HepG2 (cell line): ENCODE measurements at regions not wholly inside any gene's neighbourhood (a gene's known extent, or its start where the extent isn't known, plus 50 kb on each side); places are given as distances from the start of the nearest gene placed in this dataset.
A peak's percentile ranks its signal among the peaks of the same experiment; 100 is the strongest.

ENCODE experiments used
- CAMTA2 ChIP-seq: sonication (generic); formaldehyde crosslinking; IDR thresholded peaks from 2 replicates; pipeline ENCODE4 v1.4.0; 2020; ENCODE audit warnings: mild to moderate bottlenecking, missing genetic modification reagents, borderline replicate concordance
- EHMT2 ChIP-seq: fragments of 200-600 bp; sonication (generic); IDR thresholded peaks from 2 replicates; pipeline ENCODE4 v1.7.0; 2017; ENCODE audit warnings: antibody characterized with exemption, low read depth, low read length, borderline replicate concordance
- JUNB ChIP-seq: sonication (generic); formaldehyde crosslinking; IDR thresholded peaks from 2 replicates; pipeline ENCODE4 v1.8.0; 2022; ENCODE audit warnings: missing genetic modification reagents, mild to moderate bottlenecking, borderline replicate concordance
- MIER3 ChIP-seq: IDR thresholded peaks from 2 replicates; pipeline ENCODE4 v1.6.1; 2016; ENCODE audit warnings: missing compliant biosample characterization, borderline replicate concordance
- NKX3-1 ChIP-seq: sonication (generic); formaldehyde crosslinking; IDR thresholded peaks from 2 replicates; pipeline ENCODE4 v1.5.0; 2020; ENCODE audit warnings: missing genetic modification reagents
- NPAS2 ChIP-seq: sonication (generic); formaldehyde crosslinking; IDR thresholded peaks from 2 replicates; pipeline ENCODE4 v1.8.0; 2022; ENCODE audit warnings: mild to moderate bottlenecking, missing genetic modification reagents, borderline replicate concordance
- RFX3 ChIP-seq: IDR thresholded peaks from 2 replicates; pipeline ENCODE4 v1.6.1; 2016; ENCODE audit warnings: missing biosample characterization, missing genetic modification reagents
- SCMH1 ChIP-seq: sonication (generic); formaldehyde crosslinking; IDR thresholded peaks from 2 replicates; pipeline ENCODE4 v1.9.0; 2021; ENCODE audit warnings: missing genetic modification reagents, mild to moderate bottlenecking, borderline replicate concordance
- SIX1 ChIP-seq: sonication (generic); formaldehyde crosslinking; IDR thresholded peaks from 2 replicates; pipeline ENCODE4 v1.4.0; 2020; ENCODE audit warnings: missing genetic modification reagents, borderline replicate concordance
- SNAPC2 ChIP-seq: sonication (generic); formaldehyde crosslinking; IDR thresholded peaks from 2 replicates; pipeline ENCODE4 v1.8.1; 2022; ENCODE audit warnings: mild to moderate bottlenecking, missing genetic modification reagents
- ZNF235 ChIP-seq: sonication (generic); formaldehyde crosslinking; IDR thresholded peaks from 2 replicates; pipeline ENCODE4 v1.8.1; 2023; ENCODE audit warnings: mild to moderate bottlenecking, missing genetic modification reagents, borderline replicate concordance
- ZNF350 ChIP-seq: sonication (generic); formaldehyde crosslinking; IDR thresholded peaks from 2 replicates; pipeline ENCODE4 v1.4.0; 2020; ENCODE audit warnings: mild to moderate bottlenecking, low read depth, missing genetic modification reagents, borderline replicate concordance
- ZNF543 ChIP-seq: sonication (generic); formaldehyde crosslinking; IDR thresholded peaks from 2 replicates; pipeline ENCODE4 v1.4.0; 2020; ENCODE audit warnings: mild to moderate bottlenecking, missing genetic modification reagents
- ZNF615 ChIP-seq: sonication (generic); formaldehyde crosslinking; IDR thresholded peaks from 2 replicates; pipeline ENCODE4 v1.5.0; 2020; ENCODE audit warnings: mild to moderate bottlenecking, missing genetic modification reagents, borderline replicate concordance
- ZNF652 ChIP-seq: IDR thresholded peaks from 2 replicates; pipeline ENCODE4 v1.6.1; 2016; ENCODE audit warnings: low read depth, borderline replicate concordance
- ZNF766 ChIP-seq: sonication (generic); formaldehyde crosslinking; IDR thresholded peaks from 2 replicates; pipeline ENCODE4 v1.5.0; 2020; ENCODE audit warnings: missing genetic modification reagents, borderline replicate concordance
- ZSCAN25 ChIP-seq: sonication (generic); formaldehyde crosslinking; IDR thresholded peaks from 2 replicates; pipeline ENCODE4 v1.8.0; 2022; ENCODE audit warnings: mild to moderate bottlenecking, missing genetic modification reagents
- ZSCAN29 ChIP-seq: sonication (generic); formaldehyde crosslinking; conservative IDR thresholded peaks from 2 replicates; pipeline ENCODE4 v1.4.0; 2020; ENCODE audit warnings: mild to moderate bottlenecking, missing genetic modification reagents
- TF ChIP-seq, protein P1 (sequence below): sonication (generic); formaldehyde crosslinking; IDR thresholded peaks from 2 replicates; pipeline ENCODE4 v1.4.0; 2020; ENCODE audit warnings: missing genetic modification reagents
- TF ChIP-seq, protein P2 (sequence below): sonication (generic); formaldehyde crosslinking; IDR thresholded peaks from 2 replicates; pipeline ENCODE4 v1.8.0; 2022; ENCODE audit warnings: missing genetic modification reagents, mild to moderate bottlenecking, moderate library complexity, borderline replicate concordance
- TF ChIP-seq, protein P3 (sequence below), 2 experiments: IDR thresholded peaks; 2 replicates each; pipeline ENCODE4 v1.6.1; 2011 to 2012; ENCODE audit warnings: low read length in 2 of 2, borderline replicate concordance in 1 of 2, low read depth in 1 of 2, mild to moderate bottlenecking in 1 of 2, moderate library complexity in 1 of 2

DNA sequence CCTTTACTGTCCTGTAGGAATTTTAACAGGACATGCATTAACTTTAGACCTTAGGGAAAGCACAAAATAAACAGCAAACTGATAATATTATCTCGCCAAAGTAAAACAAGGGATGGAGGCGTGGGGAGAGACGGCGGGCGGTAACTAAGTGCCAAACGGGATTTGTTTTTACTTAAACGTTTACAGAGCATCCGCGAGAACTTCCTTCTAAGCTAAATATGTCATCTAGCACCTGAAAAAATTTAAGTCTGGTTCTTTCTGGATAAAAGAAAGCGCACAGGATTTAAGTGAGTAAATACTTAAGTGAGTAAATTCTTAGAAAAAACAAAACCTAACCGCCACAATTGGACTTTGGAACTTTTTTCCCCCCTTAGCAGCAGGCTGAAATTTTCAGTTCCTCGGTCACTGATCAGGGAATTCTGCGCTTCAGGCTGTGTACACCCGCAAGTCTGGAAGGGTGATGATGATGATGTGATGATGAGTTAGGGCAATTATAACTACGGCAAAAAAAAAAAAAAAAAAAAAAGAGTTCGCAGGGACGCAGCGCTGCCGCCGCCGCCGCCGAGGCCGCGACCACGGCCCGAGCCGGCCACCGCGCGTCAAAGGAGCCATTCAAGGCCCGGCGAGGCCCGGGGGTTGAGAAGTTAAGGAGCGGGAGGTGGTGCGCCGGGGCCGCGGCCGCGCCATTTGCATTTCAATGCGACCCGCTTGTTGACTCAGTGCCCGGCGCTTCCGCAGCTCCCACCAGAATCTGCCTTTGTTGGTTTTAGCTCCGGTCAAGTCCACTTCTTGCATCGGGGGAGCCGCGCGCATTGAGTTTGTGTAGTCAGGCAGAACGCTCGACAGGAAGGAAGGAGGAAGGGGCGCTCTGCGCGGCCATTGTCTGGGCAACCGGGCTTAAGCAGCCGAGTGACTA lies 108.8 kb downstream of the SPRY1 start (continued):
- TF ChIP-seq NKX3-1 (CRISPR knock-in tag) (no peak; the same call in 1 of the 2 replicates), RFX3 (CRISPR knock-in tag) (peak; percentile 34; the same call in 1 of the 2 replicates), EHMT2 (no peak; the same call in 1 of the 2 replicates), ZSCAN25 (CRISPR knock-in tag) (no peak), SIX1 (CRISPR knock-in tag) (no peak; the same call in 1 of the 2 replicates), ZNF350 (CRISPR knock-in tag) (peak; percentile 85), NPAS2 (CRISPR knock-in tag) (no peak), ZNF652 (CRISPR knock-in tag) (no peak; the same call in 1 of the 2 replicates), SNAPC2 (0 out of 2 replicates have a peak, but pooled peaks have one; percentile 64), ZSCAN29 (CRISPR knock-in tag) (peak; percentile 80; the same call in 1 of the 2 replicates), JUNB (CRISPR knock-in tag) (peak; percentile 58; the same call in 1 of the 2 replicates), ZNF543 (CRISPR knock-in tag) (peak; percentile 51; the same call in 1 of the 2 replicates), SCMH1 (CRISPR knock-in tag) (no peak), ZNF766 (CRISPR knock-in tag) (peak; percentile 60; the same call in 1 of the 2 replicates), MIER3 (CRISPR knock-in tag) (peak; percentile 75; the same call in 1 of the 2 replicates), ZNF235 (no peak), CAMTA2 (CRISPR knock-in tag) (no peak), ZNF615 (no peak)
- TF ChIP-seq, protein P1, sequence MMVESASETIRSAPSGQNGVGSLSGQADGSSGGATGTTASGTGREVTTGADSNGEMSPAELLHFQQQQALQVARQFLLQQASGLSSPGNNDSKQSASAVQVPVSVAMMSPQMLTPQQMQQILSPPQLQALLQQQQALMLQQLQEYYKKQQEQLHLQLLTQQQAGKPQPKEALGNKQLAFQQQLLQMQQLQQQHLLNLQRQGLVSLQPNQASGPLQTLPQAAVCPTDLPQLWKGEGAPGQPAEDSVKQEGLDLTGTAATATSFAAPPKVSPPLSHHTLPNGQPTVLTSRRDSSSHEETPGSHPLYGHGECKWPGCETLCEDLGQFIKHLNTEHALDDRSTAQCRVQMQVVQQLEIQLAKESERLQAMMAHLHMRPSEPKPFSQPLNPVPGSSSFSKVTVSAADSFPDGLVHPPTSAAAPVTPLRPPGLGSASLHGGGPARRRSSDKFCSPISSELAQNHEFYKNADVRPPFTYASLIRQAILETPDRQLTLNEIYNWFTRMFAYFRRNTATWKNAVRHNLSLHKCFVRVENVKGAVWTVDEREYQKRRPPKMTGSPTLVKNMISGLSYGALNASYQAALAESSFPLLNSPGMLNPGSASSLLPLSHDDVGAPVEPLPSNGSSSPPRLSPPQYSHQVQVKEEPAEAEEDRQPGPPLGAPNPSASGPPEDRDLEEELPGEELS (CRISPR knock-in tag): peak; percentile 94
- TF ChIP-seq, protein P2, sequence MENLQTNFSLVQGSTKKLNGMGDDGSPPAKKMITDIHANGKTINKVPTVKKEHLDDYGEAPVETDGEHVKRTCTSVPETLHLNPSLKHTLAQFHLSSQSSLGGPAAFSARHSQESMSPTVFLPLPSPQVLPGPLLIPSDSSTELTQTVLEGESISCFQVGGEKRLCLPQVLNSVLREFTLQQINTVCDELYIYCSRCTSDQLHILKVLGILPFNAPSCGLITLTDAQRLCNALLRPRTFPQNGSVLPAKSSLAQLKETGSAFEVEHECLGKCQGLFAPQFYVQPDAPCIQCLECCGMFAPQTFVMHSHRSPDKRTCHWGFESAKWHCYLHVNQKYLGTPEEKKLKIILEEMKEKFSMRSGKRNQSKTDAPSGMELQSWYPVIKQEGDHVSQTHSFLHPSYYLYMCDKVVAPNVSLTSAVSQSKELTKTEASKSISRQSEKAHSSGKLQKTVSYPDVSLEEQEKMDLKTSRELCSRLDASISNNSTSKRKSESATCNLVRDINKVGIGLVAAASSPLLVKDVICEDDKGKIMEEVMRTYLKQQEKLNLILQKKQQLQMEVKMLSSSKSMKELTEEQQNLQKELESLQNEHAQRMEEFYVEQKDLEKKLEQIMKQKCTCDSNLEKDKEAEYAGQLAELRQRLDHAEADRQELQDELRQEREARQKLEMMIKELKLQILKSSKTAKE (CRISPR knock-in tag): peak; percentile 95
- TF ChIP-seq, protein P3, sequence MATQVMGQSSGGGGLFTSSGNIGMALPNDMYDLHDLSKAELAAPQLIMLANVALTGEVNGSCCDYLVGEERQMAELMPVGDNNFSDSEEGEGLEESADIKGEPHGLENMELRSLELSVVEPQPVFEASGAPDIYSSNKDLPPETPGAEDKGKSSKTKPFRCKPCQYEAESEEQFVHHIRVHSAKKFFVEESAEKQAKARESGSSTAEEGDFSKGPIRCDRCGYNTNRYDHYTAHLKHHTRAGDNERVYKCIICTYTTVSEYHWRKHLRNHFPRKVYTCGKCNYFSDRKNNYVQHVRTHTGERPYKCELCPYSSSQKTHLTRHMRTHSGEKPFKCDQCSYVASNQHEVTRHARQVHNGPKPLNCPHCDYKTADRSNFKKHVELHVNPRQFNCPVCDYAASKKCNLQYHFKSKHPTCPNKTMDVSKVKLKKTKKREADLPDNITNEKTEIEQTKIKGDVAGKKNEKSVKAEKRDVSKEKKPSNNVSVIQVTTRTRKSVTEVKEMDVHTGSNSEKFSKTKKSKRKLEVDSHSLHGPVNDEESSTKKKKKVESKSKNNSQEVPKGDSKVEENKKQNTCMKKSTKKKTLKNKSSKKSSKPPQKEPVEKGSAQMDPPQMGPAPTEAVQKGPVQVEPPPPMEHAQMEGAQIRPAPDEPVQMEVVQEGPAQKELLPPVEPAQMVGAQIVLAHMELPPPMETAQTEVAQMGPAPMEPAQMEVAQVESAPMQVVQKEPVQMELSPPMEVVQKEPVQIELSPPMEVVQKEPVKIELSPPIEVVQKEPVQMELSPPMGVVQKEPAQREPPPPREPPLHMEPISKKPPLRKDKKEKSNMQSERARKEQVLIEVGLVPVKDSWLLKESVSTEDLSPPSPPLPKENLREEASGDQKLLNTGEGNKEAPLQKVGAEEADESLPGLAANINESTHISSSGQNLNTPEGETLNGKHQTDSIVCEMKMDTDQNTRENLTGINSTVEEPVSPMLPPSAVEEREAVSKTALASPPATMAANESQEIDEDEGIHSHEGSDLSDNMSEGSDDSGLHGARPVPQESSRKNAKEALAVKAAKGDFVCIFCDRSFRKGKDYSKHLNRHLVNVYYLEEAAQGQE (IDR thresholded peaks at IDR 0.05; ENCODE audit: borderline replicate concordance in 1 of 2, low read depth in 1 of 2, low read length in 2 of 2): peak in 1 of 2 experiments; percentile 77; a peak in 1 of 4 replicates
